A549 (cell line): ENCODE measurements at regions not wholly inside any gene's neighbourhood (a gene's known extent, or its start where the extent isn't known, plus 50 kb on each side); places are given as distances from the start of the nearest gene placed in this dataset.

ENCODE experiments used
- ATAC-seq, 2 experiments: fragments of 200-7000 bp in 1 of 2; fragments of >200 bp in 1 of 2; cut with Nextera tagmentation in 1 of 2; cut with Tn5 transposase in 1 of 2; 3 replicates each; pipeline versions ENCODE4 v1.8.0 to v1.9.1; 2018 to 2020; ENCODE audit warnings: mild to moderate bottlenecking in 1 of 2, moderate library complexity in 1 of 2
- CTCF ChIA-PET: fragments of 300-600 bp; sonication (Branson Sonifier 250); formaldehyde crosslinking; extraction: SDS; loops from one replicate; lab custom pipeline; 2021; ENCODE audit warnings: antibody characterized with exemption, inconsistent platforms; lab: Yijun Ruan, JAX
- POLR2A ChIA-PET: fragments of 350-600 bp; formaldehyde crosslinking; extraction: SDS; loops from one replicate; lab custom pipeline; 2021; ENCODE audit warnings: antibody characterized with exemption, inconsistent platforms; lab: Yijun Ruan, JAX
- DNase-seq, 2 experiments: peaks; one replicate each; pipeline versions ENCODE4 v3.0.0 to v3.0.0-alpha.2; 2011 to 2016; ENCODE audit warnings: low read depth in 1 of 2, low spot score in 1 of 2
- FAIRE-seq: peaks from 2 replicates; lab custom pipeline; 2011; peaks lifted over from hg19 to GRCh38; lab: Jason Lieb, UNC
- H3K27ac ChIP-seq, 2 experiments: fragments of >200 bp; sonication (Bioruptor Twin); formaldehyde crosslinking; 3 replicates each; pipeline ENCODE4 v1.5.1; 2016 to 2017
- H3K4me1 ChIP-seq: fragments of >200 bp; sonication (Bioruptor Twin); formaldehyde crosslinking; 3 replicates; pipeline ENCODE4 v1.6.1; 2016
- H3K4me2 ChIP-seq: fragments of >200 bp; sonication (Bioruptor Twin); formaldehyde crosslinking; 3 replicates; pipeline ENCODE4 v1.6.1; 2016
- H3K4me3 ChIP-seq: fragments of >200 bp; sonication (Bioruptor Twin); formaldehyde crosslinking; 3 replicates; pipeline ENCODE4 v1.5.1; 2016
- H3K9me3 ChIP-seq: fragments of >200 bp; sonication (Bioruptor Twin); formaldehyde crosslinking; 3 replicates; pipeline ENCODE4 v1.6.1; 2016
- CBX8 ChIP-seq: fragments of 200-600 bp; sonication (generic); IDR thresholded peaks from 2 replicates; pipeline ENCODE4 v1.6.1; 2016
- CEBPB ChIP-seq, 2 experiments: fragments of >200 bp in 1 of 2; sonication (Bioruptor Twin) in 1 of 2; formaldehyde crosslinking in 1 of 2; IDR thresholded peaks; 2 replicates each; pipeline ENCODE4 v1.6.1; 2012 to 2016
- CHD4 ChIP-seq: fragments of 200-600 bp; sonication (generic); IDR thresholded peaks from 2 replicates; pipeline ENCODE4 v1.6.1; 2016; ENCODE audit warnings: antibody characterized with exemption, mild to moderate bottlenecking, borderline replicate concordance
- CTCF ChIP-seq: fragments of >200 bp; sonication (Bioruptor Twin); formaldehyde crosslinking; IDR thresholded peaks from 3 replicates; pipeline ENCODE4 v1.5.1; 2016
- EHF ChIP-seq: fragments of 250-450 bp; sonication (Bioruptor Pico); IDR thresholded peaks from 2 replicates; pipeline ENCODE4 v1.5.0; 2020; ENCODE audit warnings: mild to moderate bottlenecking
- EHMT2 ChIP-seq: fragments of 200-600 bp; sonication (generic); IDR thresholded peaks from 2 replicates; pipeline ENCODE4 v1.6.1; 2016; ENCODE audit warnings: antibody characterized with exemption, low read depth, mild to moderate bottlenecking, moderate library complexity
- FOSL2 ChIP-seq, 2 experiments: fragments of 450-650 bp in 1 of 2; fragments of >200 bp in 1 of 2; sonication (Bioruptor Twin) in 1 of 2; formaldehyde crosslinking; IDR thresholded peaks; 2 replicates each; pipeline versions ENCODE4 v1.5.0 to v1.6.1; 2016 to 2020; ENCODE audit warnings: mild to moderate bottlenecking in 1 of 2, moderate library complexity in 1 of 2
- HDAC2 ChIP-seq: fragments of 200-600 bp; sonication (generic); IDR thresholded peaks from 2 replicates; pipeline ENCODE4 v1.6.1; 2016
- HOXB5 ChIP-seq: fragments of 250-450 bp; sonication (Bioruptor Pico); IDR thresholded peaks from 2 replicates; pipeline ENCODE4 v1.5.0; 2020; ENCODE audit warnings: mild to moderate bottlenecking, moderate library complexity
- KDM5A ChIP-seq: fragments of 200-600 bp; sonication (generic); IDR thresholded peaks from 2 replicates; pipeline ENCODE4 v1.6.1; 2016; ENCODE audit warnings: antibody characterized with exemption, mild to moderate bottlenecking
- MAFK ChIP-seq: fragments of 450-650 bp; IDR thresholded peaks from 2 replicates; pipeline ENCODE4 v1.6.1; 2014; ENCODE audit not compliant: partially characterized antibody
- PBX3 ChIP-seq: IDR thresholded peaks from 2 replicates; pipeline ENCODE4 v1.6.1; 2012
- PHF8 ChIP-seq: fragments of 200-600 bp; sonication (generic); IDR thresholded peaks from 2 replicates; pipeline ENCODE4 v1.6.1; 2016; ENCODE audit warnings: low read depth, mild to moderate bottlenecking, antibody characterized with exemption, moderate library complexity, borderline replicate concordance
- RCOR1 ChIP-seq: fragments of 150-350 bp; IDR thresholded peaks from 2 replicates; pipeline ENCODE4 v1.6.1; 2014; ENCODE audit warnings: antibody characterized with exemption, low read length, low read depth
- REST ChIP-seq: fragments of 200-600 bp; sonication (generic); IDR thresholded peaks from 2 replicates; pipeline ENCODE4 v1.6.1; 2016; ENCODE audit warnings: antibody characterized with exemption, mild to moderate bottlenecking, moderate library complexity
- RFX5 ChIP-seq: fragments of 450-650 bp; IDR thresholded peaks from 2 replicates; pipeline ENCODE4 v1.7.1; 2014; ENCODE audit warnings: antibody characterized with exemption, mild to moderate bottlenecking, moderate library complexity
- ZSCAN20 ChIP-seq: fragments of 250-450 bp; sonication (Bioruptor Pico); IDR thresholded peaks from 2 replicates; pipeline ENCODE4 v1.8.0; 2022; ENCODE audit warnings: mild to moderate bottlenecking, moderate library complexity
- WGBS: methylation state at CpG from one replicate; pipeline ENCODE4 v1.1.6; 2017; ENCODE audit errors: missing lambda C conversion rate; 5-methylcytosine and 5-hydroxymethylcytosine counted together
- TF ChIP-seq, protein P1 (sequence below): fragments of >200 bp; sonication (Bioruptor Twin); formaldehyde crosslinking; IDR thresholded peaks from 3 replicates; pipeline ENCODE4 v1.6.1; 2016
- TF ChIP-seq, protein P2 (sequence below): IDR thresholded peaks from 2 replicates; pipeline ENCODE4 v1.6.1; 2012; ENCODE audit warnings: low read depth, borderline replicate concordance
- TF ChIP-seq, protein P3 (sequence below): fragments of 250-450 bp; sonication (Bioruptor Pico); IDR thresholded peaks from 2 replicates; pipeline ENCODE4 v1.5.0; 2021; ENCODE audit warnings: mild to moderate bottlenecking, moderate library complexity, borderline replicate concordance
- TF ChIP-seq, protein P4 (sequence below): fragments of 250-450 bp; sonication (Bioruptor Pico); IDR thresholded peaks from 2 replicates; pipeline ENCODE4 v1.5.0; 2020; ENCODE audit warnings: low read depth, mild to moderate bottlenecking, moderate library complexity
- TF ChIP-seq, protein P5 (sequence below): IDR thresholded peaks from 2 replicates; pipeline ENCODE4 v1.6.1; 2012

GRCh38 chr15:66625531-66625930, 59.7 kb upstream of the LCTL start:
- no peak for ATAC-seq
- H3K4me2 ChIP-seq, result no peak overlapping the region
- DNase-seq, result no peak
- TF ChIP-seq HDAC2 (no peak), EHMT2 (no peak), CEBPB (IDR thresholded peaks at IDR 0.05) (no peak), PHF8 (no peak), RCOR1 (no peak), CBX8 (no peak), CTCF (no peak), PBX3 (no peak), REST (no peak), RFX5 (no peak)
- TF ChIP-seq, protein P1, sequence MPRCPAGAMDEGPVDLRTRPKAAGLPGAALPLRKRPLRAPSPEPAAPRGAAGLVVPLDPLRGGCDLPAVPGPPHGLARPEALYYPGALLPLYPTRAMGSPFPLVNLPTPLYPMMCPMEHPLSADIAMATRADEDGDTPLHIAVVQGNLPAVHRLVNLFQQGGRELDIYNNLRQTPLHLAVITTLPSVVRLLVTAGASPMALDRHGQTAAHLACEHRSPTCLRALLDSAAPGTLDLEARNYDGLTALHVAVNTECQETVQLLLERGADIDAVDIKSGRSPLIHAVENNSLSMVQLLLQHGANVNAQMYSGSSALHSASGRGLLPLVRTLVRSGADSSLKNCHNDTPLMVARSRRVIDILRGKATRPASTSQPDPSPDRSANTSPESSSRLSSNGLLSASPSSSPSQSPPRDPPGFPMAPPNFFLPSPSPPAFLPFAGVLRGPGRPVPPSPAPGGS, result no peak
- TF ChIP-seq, protein P2, sequence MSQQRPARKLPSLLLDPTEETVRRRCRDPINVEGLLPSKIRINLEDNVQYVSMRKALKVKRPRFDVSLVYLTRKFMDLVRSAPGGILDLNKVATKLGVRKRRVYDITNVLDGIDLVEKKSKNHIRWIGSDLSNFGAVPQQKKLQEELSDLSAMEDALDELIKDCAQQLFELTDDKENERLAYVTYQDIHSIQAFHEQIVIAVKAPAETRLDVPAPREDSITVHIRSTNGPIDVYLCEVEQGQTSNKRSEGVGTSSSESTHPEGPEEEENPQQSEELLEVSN, result no peak
- TF ChIP-seq, protein P3, sequence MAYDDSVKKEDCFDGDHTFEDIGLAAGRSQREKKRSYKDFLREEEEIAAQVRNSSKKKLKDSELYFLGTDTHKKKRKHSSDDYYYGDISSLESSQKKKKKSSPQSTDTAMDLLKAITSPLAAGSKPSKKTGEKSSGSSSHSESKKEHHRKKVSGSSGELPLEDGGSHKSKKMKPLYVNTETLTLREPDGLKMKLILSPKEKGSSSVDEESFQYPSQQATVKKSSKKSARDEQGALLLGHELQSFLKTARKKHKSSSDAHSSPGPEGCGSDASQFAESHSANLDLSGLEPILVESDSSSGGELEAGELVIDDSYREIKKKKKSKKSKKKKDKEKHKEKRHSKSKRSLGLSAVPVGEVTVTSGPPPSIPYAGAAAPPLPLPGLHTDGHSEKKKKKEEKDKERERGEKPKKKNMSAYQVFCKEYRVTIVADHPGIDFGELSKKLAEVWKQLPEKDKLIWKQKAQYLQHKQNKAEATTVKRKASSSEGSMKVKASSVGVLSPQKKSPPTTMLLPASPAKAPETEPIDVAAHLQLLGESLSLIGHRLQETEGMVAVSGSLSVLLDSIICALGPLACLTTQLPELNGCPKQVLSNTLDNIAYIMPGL (CRISPR knock-in tag), result no peak
- no peak overlapping the region for H3K4me3 ChIP-seq
- no peak overlapping the region for H3K27ac ChIP-seq
- FAIRE-seq, result no peak
- 0 out of 3 replicates have a peak, but pooled peaks cover 3% of the 10 kb centered on the region for H3K4me1 ChIP-seq
- POLR2A ChIA-PET, result no interaction called here
- H3K9me3 ChIP-seq, result no peaks in the 10 kb centered on the region
- 96% methylated on average over 1 of the region's 1 CpG for WGBS
- CTCF ChIA-PET, result interaction anchor here (0.6 to 3.6 kb wide), 5 partner anchors 9 to 227 kb away, joined by 3 to 14 read pairs (median 4); no protein-coding TSS in a partner anchor

GRCh38 chr15:66625974-66626373, 60.2 kb upstream of the LCTL start:
- no peak overlapping the region for H3K4me2 ChIP-seq
- ATAC-seq (no peak), FAIRE-seq (no peak), DNase-seq (no peak)
- H3K4me3 ChIP-seq, result no peak overlapping the region
- 79% methylated on average over 4 of the region's 4 CpGs for WGBS
- ChIA-PET POLR2A (no interaction called here), CTCF (interaction anchor here (0.6 to 3.6 kb wide), 5 partner anchors 8 to 226 kb away, joined by 3 to 14 read pairs (median 4); no protein-coding TSS in a partner anchor)
- H3K9me3 ChIP-seq, result no peaks in the 10 kb centered on the region
- H3K4me1 ChIP-seq, result 0 out of 3 replicates have a peak, but pooled peaks cover 3% of the 10 kb centered on the region
- H3K27ac ChIP-seq, result no peak overlapping the region
- TF ChIP-seq HOXB5 (CRISPR knock-in tag), result no peak
- no peak for TF ChIP-seq FOSL2 (IDR thresholded peaks at IDR 0.05)
- no peak for TF ChIP-seq FOSL2 (CRISPR knock-in tag; IDR thresholded peaks at IDR 0.05)
- TF ChIP-seq MAFK, result no peak
- no peak for TF ChIP-seq EHMT2
- no peak for TF ChIP-seq PBX3
- no peak for TF ChIP-seq ZSCAN20
- TF ChIP-seq, protein P4, sequence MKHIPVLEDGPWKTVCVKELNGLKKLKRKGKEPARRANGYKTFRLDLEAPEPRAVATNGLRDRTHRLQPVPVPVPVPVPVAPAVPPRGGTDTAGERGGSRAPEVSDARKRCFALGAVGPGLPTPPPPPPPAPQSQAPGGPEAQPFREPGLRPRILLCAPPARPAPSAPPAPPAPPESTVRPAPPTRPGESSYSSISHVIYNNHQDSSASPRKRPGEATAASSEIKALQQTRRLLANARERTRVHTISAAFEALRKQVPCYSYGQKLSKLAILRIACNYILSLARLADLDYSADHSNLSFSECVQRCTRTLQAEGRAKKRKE (CRISPR knock-in tag), result no peak
- TF ChIP-seq, protein P5, sequence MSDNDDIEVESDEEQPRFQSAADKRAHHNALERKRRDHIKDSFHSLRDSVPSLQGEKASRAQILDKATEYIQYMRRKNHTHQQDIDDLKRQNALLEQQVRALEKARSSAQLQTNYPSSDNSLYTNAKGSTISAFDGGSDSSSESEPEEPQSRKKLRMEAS, result no peak
- no peak for TF ChIP-seq EHF (CRISPR knock-in tag)
- TF ChIP-seq, protein P2, result no peak
- TF ChIP-seq CHD4, result no peak
- no peak for TF ChIP-seq KDM5A
